SJCRH30 (cell line): ENCODE measurements at regions not wholly inside any gene's neighbourhood (a gene's known extent, or its start where the extent isn't known, plus 50 kb on each side); places are given as distances from the start of the nearest gene placed in this dataset.
A peak's percentile ranks its signal among the peaks of the same experiment; 100 is the strongest.
"Not testable (repeated sequence)": the region's sequence is repeated elsewhere in the genome, so short reads cannot be mapped to it uniquely, and the experiment has no call there.

ENCODE experiments used
- DNase-seq, 2 experiments: peaks; one replicate each; pipeline ENCODE4 v3.0.0-alpha.2; 2015 to 2020
- H3K27ac ChIP-seq: fragments of 250-450 bp; sonication (Bioruptor Pico); 2 replicates; pipeline ENCODE4 v1.5.1; 2020; ENCODE audit warnings: mild to moderate bottlenecking, moderate library complexity
- H3K27me3 ChIP-seq: fragments of 250-450 bp; sonication (Bioruptor Pico); 2 replicates; pipeline ENCODE4 v1.5.1; 2020; ENCODE audit warnings: mild to moderate bottlenecking, moderate library complexity
- H3K36me3 ChIP-seq: fragments of 250-450 bp; sonication (Bioruptor Pico); 2 replicates; pipeline ENCODE4 v1.5.1; 2020; ENCODE audit warnings: mild to moderate bottlenecking, moderate library complexity
- H3K4me1 ChIP-seq: fragments of 250-450 bp; sonication (Bioruptor Pico); 2 replicates; pipeline ENCODE4 v1.5.1; 2020; ENCODE audit warnings: mild to moderate bottlenecking, moderate library complexity
- H3K4me3 ChIP-seq: fragments of 250-450 bp; sonication (Bioruptor Pico); 2 replicates; pipeline ENCODE4 v1.5.1; 2020; ENCODE audit warnings: mild to moderate bottlenecking, moderate library complexity
- H3K9me3 ChIP-seq: fragments of 250-450 bp; sonication (Bioruptor Pico); replicated peaks from 2 replicates; pipeline ENCODE4 v1.5.1; 2020; ENCODE audit warnings: mild to moderate bottlenecking, moderate library complexity

DNA sequence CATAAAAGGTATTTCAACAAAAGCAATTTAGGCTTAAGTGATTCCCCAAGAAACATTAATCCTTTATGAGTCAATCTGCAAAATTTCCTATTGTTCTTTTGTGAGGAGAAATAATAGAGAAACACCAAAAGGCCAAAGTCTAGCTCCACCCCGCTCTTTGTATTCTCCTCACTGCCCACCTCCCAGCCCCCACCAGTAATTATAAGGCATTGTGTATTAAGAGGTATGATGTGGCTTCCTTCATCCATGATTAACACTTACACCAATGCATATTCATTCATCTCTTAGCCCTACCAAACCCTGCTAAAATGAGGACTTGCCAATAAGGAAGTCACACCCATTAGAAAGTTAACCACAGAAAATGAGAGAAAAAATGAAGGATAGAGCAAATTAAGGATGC, 105.3 kb upstream of the SPATA31D4 start:
- no peak for DNase-seq
- no peaks in the 10 kb centered on the region for H3K27me3 ChIP-seq
- peaks cover 46% of the 10 kb centered on the region for H3K4me1 ChIP-seq
- H3K4me3 ChIP-seq, result no peak overlapping the region
- no peaks in the 10 kb centered on the region for H3K9me3 ChIP-seq
- no peak overlapping the region; the same call in 1 of the 2 replicates for H3K27ac ChIP-seq
- no peaks in the 10 kb centered on the region for H3K36me3 ChIP-seq

GRCh38 chr9:81823672-81824554, 104.3 kb upstream of the SPATA31D4 start:
- no peak overlapping the region; the same call in 1 of the 2 replicates for H3K27ac ChIP-seq
- no peaks in the 10 kb centered on the region for H3K9me3 ChIP-seq
- no peaks in the 10 kb centered on the region for H3K27me3 ChIP-seq
- H3K4me1 ChIP-seq, result peaks cover 56% of the 10 kb centered on the region
- DNase-seq, result no peak
- H3K36me3 ChIP-seq, result no peaks in the 10 kb centered on the region
- H3K4me3 ChIP-seq, result no peak overlapping the region

GRCh38 chr9:81824802-81825730, 103.2 kb upstream of the SPATA31D4 start:
- peaks cover 63% of the 10 kb centered on the region for H3K4me1 ChIP-seq
- H3K27me3 ChIP-seq, result no peaks in the 10 kb centered on the region
- peak overlapping the region; percentile 98 for H3K27ac ChIP-seq
- H3K4me3 ChIP-seq, result peak overlapping the region; percentile 1; the same call in 1 of the 2 replicates
- H3K36me3 ChIP-seq, result no peaks in the 10 kb centered on the region
- no peaks in the 10 kb centered on the region for H3K9me3 ChIP-seq
- DNase-seq, result peak; percentile 47 to 70

DNA sequence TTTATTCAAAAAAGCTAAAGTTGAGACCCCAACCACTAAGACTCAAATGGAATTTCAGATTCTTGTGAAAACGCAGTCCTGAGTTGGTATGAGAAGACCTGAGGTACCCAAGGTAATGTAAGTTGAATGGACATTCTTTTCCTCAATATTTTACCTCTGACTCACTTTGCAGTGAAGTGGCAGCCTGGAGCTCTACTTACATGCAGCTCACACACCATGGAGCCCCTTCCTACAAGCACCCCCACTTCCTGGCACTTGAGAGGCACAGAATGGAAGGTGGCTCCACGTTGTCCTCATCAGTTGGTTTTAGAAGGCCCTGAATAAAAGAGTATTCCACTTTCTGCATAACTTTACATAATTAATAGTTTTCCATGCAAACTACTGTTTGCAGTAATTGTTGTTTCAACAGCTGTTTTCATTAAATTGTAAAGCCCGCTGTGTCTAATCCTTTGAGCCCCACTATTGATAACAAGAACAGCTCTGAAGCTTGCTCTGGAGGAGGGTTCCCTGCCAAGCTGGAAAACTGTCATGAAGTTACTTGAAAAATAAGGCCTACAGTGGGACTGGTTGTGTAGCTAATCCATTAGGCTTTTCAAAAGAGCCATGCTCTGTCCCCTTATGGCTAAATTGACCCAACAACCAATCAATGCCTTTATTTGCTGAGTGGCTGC, 102.2 kb upstream of the SPATA31D4 start:
- H3K4me3 ChIP-seq, result peak overlapping the region; percentile 5
- peak overlapping the region; percentile 98 for H3K27ac ChIP-seq
- H3K27me3 ChIP-seq, result no peaks in the 10 kb centered on the region
- peaks cover 63% of the 10 kb centered on the region for H3K4me1 ChIP-seq
- DNase-seq, result peak; percentile 89 to 91
- no peaks in the 10 kb centered on the region for H3K36me3 ChIP-seq
- H3K9me3 ChIP-seq, result no peaks in the 10 kb centered on the region

GRCh38 chr9:81826517-81826906, 101.7 kb upstream of the SPATA31D4 start:
- Histone ChIP-seq H3K9me3 (no peaks in the 10 kb centered on the region), H3K27me3 (no peaks in the 10 kb centered on the region), H3K27ac (peak overlapping the region; percentile 98), H3K4me1 (peaks cover 63% of the 10 kb centered on the region), H3K4me3 (peak overlapping the region; percentile 5), H3K36me3 (no peaks in the 10 kb centered on the region)
- peak; percentile 97 to 99 for DNase-seq

DNA sequence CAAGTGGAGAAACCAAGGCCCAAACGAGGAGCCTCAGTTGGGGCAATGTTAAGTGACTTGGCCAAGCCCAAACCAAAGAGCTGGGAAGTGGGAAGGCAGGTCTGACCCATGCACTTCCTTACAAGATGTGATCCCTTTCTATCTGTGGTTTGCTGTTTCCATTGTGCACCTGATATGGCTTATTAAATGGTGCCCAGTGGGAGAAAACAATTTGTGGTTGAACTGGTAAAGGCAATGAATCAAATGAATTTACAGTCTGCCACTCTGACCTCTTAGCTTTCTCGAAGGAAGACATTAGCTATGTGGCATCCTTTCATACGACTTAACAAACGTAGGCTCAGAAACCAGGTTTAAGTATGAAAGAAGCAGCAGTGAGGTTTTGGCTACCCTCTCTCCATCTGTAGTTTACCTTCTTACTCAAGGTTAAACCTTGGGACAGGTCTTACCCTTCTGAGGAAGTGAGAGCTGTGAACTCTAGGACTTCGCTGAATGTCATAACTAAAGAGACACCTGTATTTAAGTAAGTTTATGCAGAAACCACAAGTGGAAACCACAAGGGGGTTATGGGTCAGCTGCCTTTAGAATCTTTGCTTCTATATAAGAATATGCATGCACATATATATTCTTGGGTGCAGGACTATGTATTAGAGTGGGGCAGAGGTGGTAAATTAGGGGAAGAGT, 100.5 kb upstream of the SPATA31D4 start:
- Histone ChIP-seq H3K27me3 (no peaks in the 10 kb centered on the region), H3K4me3 (no peak overlapping the region), H3K27ac (peak overlapping the region; percentile 98), H3K36me3 (no peaks in the 10 kb centered on the region), H3K4me1 (peaks cover 60% of the 10 kb centered on the region), H3K9me3 (no peaks in the 10 kb centered on the region)
- no peak for DNase-seq

GRCh38 chr9:81829195-81829882, 98.9 kb upstream of the SPATA31D4 start:
- H3K4me3 ChIP-seq, result no peak overlapping the region
- peak; percentile 57 to 74 for DNase-seq
- no peaks in the 10 kb centered on the region for H3K9me3 ChIP-seq
- H3K27me3 ChIP-seq, result no peaks in the 10 kb centered on the region
- H3K4me1 ChIP-seq, result peaks cover 51% of the 10 kb centered on the region
- no peaks in the 10 kb centered on the region for H3K36me3 ChIP-seq
- H3K27ac ChIP-seq, result peak overlapping the region; percentile 1; the same call in 1 of the 2 replicates

GRCh38 chr9:81830431-81830830, 97.8 kb upstream of the SPATA31D4 start:
- not testable (repeated sequence) for H3K27ac ChIP-seq, DNase-seq, H3K9me3 ChIP-seq, H3K36me3 ChIP-seq, H3K4me3 ChIP-seq, H3K27me3 ChIP-seq
- peaks cover 40% of the 10 kb centered on the region for H3K4me1 ChIP-seq

DNA sequence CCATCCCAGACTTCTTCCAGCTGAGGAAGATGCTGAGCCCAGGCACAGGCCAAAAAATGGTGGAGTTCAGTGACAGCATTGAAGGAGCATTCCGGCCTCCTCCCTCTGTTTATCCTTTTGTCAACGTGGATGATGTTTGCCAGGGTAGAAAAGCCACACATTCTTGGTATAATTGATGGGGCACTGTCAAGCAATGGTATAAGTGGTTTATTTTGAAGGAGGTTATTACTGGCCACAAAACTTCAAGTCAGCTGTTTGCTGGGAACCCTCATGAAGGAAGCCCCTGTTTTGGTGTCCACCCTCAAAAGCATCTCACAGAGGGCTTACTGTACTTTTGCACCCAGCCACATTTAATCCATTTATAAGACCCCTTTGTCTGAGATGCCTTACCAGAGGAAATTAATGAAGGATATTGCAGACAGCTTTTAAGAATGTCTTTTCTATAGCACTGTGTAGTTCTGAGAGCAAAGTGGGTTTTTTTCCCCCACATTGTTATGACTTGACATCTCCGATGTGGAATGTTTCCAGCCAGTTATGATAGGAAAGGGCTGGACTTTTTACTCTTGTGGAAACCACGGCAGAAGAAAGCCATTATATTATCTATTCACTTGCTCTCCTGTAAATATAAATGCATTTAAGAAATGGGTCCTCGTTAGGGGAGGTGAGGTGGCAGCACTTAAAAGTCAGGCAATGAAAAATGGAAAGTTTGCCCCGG, 95.5 kb upstream of the SPATA31D4 start:
- Histone ChIP-seq H3K4me1 (peaks cover 22% of the 10 kb centered on the region), H3K27ac (peak overlapping the region; percentile 33), H3K27me3 (no peaks in the 10 kb centered on the region), H3K9me3 (no peaks in the 10 kb centered on the region), H3K4me3 (no peak overlapping the region), H3K36me3 (no peaks in the 10 kb centered on the region)
- peak; percentile 50 to 78 for DNase-seq

GRCh38 chr9:81833563-81834345, 94.5 kb upstream of the SPATA31D4 start:
- no peak for DNase-seq
- Histone ChIP-seq H3K9me3 (no peaks in the 10 kb centered on the region), H3K36me3 (no peaks in the 10 kb centered on the region), H3K4me3 (no peak overlapping the region), H3K27ac (no peak overlapping the region; the same call in 1 of the 2 replicates), H3K4me1 (peaks cover 12% of the 10 kb centered on the region), H3K27me3 (no peaks in the 10 kb centered on the region)

- Histone ChIP-seq H3K36me3 (no peaks in the 10 kb centered on the region), H3K4me3 (no peak overlapping the region), H3K27me3 (no peaks in the 10 kb centered on the region), H3K9me3 (no peaks in the 10 kb centered on the region), H3K27ac (no peak overlapping the region), H3K4me1 (peaks cover 3% of the 10 kb centered on the region; the same call in 1 of the 2 replicates)
- no peak for DNase-seq
These were observed 86.9 kb upstream of the SPATA31D4 start for GRCh38 chr9:81841333-81841732.

- H3K9me3 ChIP-seq, result no peaks in the 10 kb centered on the region
- no peaks in the 10 kb centered on the region for H3K27me3 ChIP-seq
- no peak for DNase-seq
- H3K4me3 ChIP-seq, result no peak overlapping the region
- H3K27ac ChIP-seq, result no peak overlapping the region
- no peaks in the 10 kb centered on the region for H3K36me3 ChIP-seq
- peaks cover 15% of the 10 kb centered on the region for H3K4me1 ChIP-seq
These were observed 84.1 kb upstream of the SPATA31D4 start for GRCh38 chr9:81844131-81844567.
